HEK293 (cell line): ENCODE measurements at regions not wholly inside any gene's neighbourhood (a gene's known extent, or its start where the extent isn't known, plus 50 kb on each side); places are given as distances from the start of the nearest gene placed in this dataset.

Experiments
- CTCF ChIP-seq: fragments of 450-650 bp; formaldehyde crosslinking; IDR thresholded peaks from 2 replicates; pipeline ENCODE4 v1.5.1; 2016; ENCODE audit warnings: missing biosample characterization, missing genetic modification characterization
- HOXA7 ChIP-seq: sonication (generic); formaldehyde crosslinking; IDR thresholded peaks from 2 replicates; pipeline ENCODE4 v1.8.1; 2022; ENCODE audit warnings: missing genetic modification reagents, borderline replicate concordance

GRCh38 chr22:27690599-27690998, 111.0 kb downstream of the MN1 start:
- TF ChIP-seq CTCF (tag by site-specific recombination), result no peak
- TF ChIP-seq HOXA7 (CRISPR knock-in tag), result no peak
